ENCODE measurements at regions not wholly inside any gene's neighbourhood (a gene's known extent, or its start where the extent isn't known, plus 50 kb on each side); places are given as distances from the start of the nearest gene placed in this dataset.

GRCh38 chr10:9381733-9382532, 1327.4 kb downstream of the GATA3 start:
- no peak for TF ChIP-seq CTCF (IDR thresholded peaks at IDR 0.05; ENCODE audit: low read depth, low read length, poor library complexity, severe bottlenecking)
- TF ChIP-seq EZH2phosphoT487 (IDR thresholded peaks at IDR 0.05; ENCODE audit: borderline replicate concordance, low read length): no peak

Data from DOHH2 (cell line).